IPS-NIHi7 (cell line): ENCODE measurements at regions not wholly inside any gene's neighbourhood (a gene's known extent, or its start where the extent isn't known, plus 50 kb on each side); places are given as distances from the start of the nearest gene placed in this dataset.
A peak's percentile ranks its signal among the peaks of the same experiment; 100 is the strongest.
"Not testable (repeated sequence)": the region's sequence is repeated elsewhere in the genome, so short reads cannot be mapped to it uniquely, and the experiment has no call there.

Experiments
- DNase-seq: peaks from one replicate; pipeline ENCODE4 v3.0.0; 2012; ENCODE audit warnings: mixed read lengths; ENCODE audit errors: extremely low spot score

GRCh38 chr4:95898226-95898625, 58.3 kb downstream of the PDHA2 start:
- no peak for DNase-seq

- no peak for DNase-seq
Observed at GRCh38 chr4:95909211-95909610, 69.3 kb downstream of the PDHA2 start.

- peak; percentile 15 for DNase-seq
Observed at GRCh38 chr4:95910749-95911148, 70.9 kb downstream of the PDHA2 start.

GRCh38 chr4:95921470-95921869, 81.6 kb downstream of the PDHA2 start:
- no peak for DNase-seq

- no peak for DNase-seq
Observed at GRCh38 chr4:95929448-95930064, 89.7 kb downstream of the PDHA2 start.

- no peak for DNase-seq
Observed at GRCh38 chr4:95939141-95939540, 99.2 kb downstream of the PDHA2 start.

- DNase-seq = no peak
Observed at GRCh38 chr4:95949136-95949765, 109.4 kb downstream of the PDHA2 start.

GRCh38 chr4:95949808-95950207, 109.9 kb downstream of the PDHA2 start:
- no peak for DNase-seq

- DNase-seq = not testable (repeated sequence)
Observed at GRCh38 chr4:95952538-95952937, 112.6 kb downstream of the PDHA2 start.

- no peak for DNase-seq
Observed at GRCh38 chr4:95956094-95956493, 116.2 kb downstream of the PDHA2 start.

- DNase-seq = no peak
Observed at GRCh38 chr4:95957054-95957453, 117.2 kb downstream of the PDHA2 start.

GRCh38 chr4:95957759-95958158, 117.9 kb downstream of the PDHA2 start:
- DNase-seq = no peak

- no peak for DNase-seq
Observed at GRCh38 chr4:95959182-95959581, 119.3 kb downstream of the PDHA2 start.

- no peak for DNase-seq
Observed at GRCh38 chr4:95959633-95960032, 119.7 kb downstream of the PDHA2 start.

GRCh38 chr4:95963456-95963855, 123.6 kb downstream of the PDHA2 start:
- no peak for DNase-seq

GRCh38 chr4:95979961-95980876, 140.3 kb downstream of the PDHA2 start:
- DNase-seq = no peak

GRCh38 chr4:95980877-95981360, 141.0 kb downstream of the PDHA2 start:
- no peak for DNase-seq

- DNase-seq = no peak
Observed at GRCh38 chr4:95981591-95981990, 141.7 kb downstream of the PDHA2 start.

GRCh38 chr4:95982516-95982915, 142.6 kb downstream of the PDHA2 start:
- DNase-seq = no peak

GRCh38 chr4:95984081-95984480, 144.2 kb downstream of the PDHA2 start:
- DNase-seq = no peak

GRCh38 chr4:95985051-95985450, 145.2 kb downstream of the PDHA2 start:
- DNase-seq = no peak

- no peak for DNase-seq
Observed at GRCh38 chr4:95985791-95986550, 146.1 kb downstream of the PDHA2 start.
